ENCODE measurements at regions not wholly inside any gene's neighbourhood (a gene's known extent, or its start where the extent isn't known, plus 50 kb on each side); places are given as distances from the start of the nearest gene placed in this dataset.

GRCh38 chr5:124654418-124654817 lies 92.0 kb downstream of the ZNF608 start:
- TF ChIP-seq ZZZ3 (IDR thresholded peaks at IDR 0.05) (no peak), NR2C2 (CRISPR knock-in tag; IDR thresholded peaks at IDR 0.05) (no peak), NR2C2 (tag; IDR thresholded peaks at IDR 0.05) (no peak), POLR2A (conservative IDR thresholded peaks at IDR 0.05) (no peak), CBFB (CRISPR knock-in tag; IDR thresholded peaks at IDR 0.05) (no peak)

Measured in K562 (cell line).